ENCODE measurements at regions not wholly inside any gene's neighbourhood (a gene's known extent, or its start where the extent isn't known, plus 50 kb on each side); places are given as distances from the start of the nearest gene placed in this dataset.

- TF ChIP-seq POLR2A (IDR thresholded peaks at IDR 0.05) (no peak), CTCF (IDR thresholded peaks at IDR 0.05) (no peak), POLR2AphosphoS5 (IDR thresholded peaks at IDR 0.05) (no peak)
These were observed 550.5 kb upstream of the DIPK2B start for GRCh38 chrX:45751156-45751555.

Data from transverse colon (tissue), 4 donors.